Fibroblast of villous mesenchyme (primary cell): ENCODE measurements at regions not wholly inside any gene's neighbourhood (a gene's known extent, or its start where the extent isn't known, plus 50 kb on each side); places are given as distances from the start of the nearest gene placed in this dataset.
"Not testable (repeated sequence)": the region's sequence is repeated elsewhere in the genome, so short reads cannot be mapped to it uniquely, and the experiment has no call there.

ENCODE experiments used
- DNase-seq: peaks from one replicate; pipeline ENCODE4 v3.0.0-alpha.2; 2010; ENCODE audit warnings: low read depth
- H3K4me3 ChIP-seq: 2 replicates; pipeline ENCODE4 v1.5.1; 2011; ENCODE audit warnings: low read depth, mild to moderate bottlenecking, low read length
- TF ChIP-seq, protein P1 (sequence below): IDR thresholded peaks from 2 replicates; pipeline ENCODE4 v1.5.1; 2012; ENCODE audit warnings: low read depth, mild to moderate bottlenecking, low read length; ENCODE audit not compliant: insufficient read depth

DNA sequence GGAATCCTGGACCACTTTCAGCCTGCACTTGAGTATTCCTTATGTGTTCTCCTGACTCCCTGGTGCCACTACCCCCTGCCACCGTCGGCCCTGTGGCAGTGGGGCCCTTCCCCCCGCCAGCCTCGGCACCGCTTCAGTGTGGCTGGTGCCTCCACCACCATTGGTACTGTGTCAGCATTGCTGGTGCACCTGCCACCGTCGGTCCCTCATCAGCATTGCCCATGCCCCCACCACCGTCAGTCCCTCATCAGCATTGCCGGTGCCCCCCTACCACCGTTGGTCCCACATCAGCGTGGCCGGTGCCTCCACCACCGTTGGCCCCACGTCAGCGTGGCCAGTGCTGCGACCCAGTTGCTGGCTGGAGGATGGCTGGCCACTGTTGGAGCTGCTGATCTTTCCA, 228.5 kb downstream of the TM9SF2 start:
- DNase-seq = no peak
- TF ChIP-seq, protein P1, sequence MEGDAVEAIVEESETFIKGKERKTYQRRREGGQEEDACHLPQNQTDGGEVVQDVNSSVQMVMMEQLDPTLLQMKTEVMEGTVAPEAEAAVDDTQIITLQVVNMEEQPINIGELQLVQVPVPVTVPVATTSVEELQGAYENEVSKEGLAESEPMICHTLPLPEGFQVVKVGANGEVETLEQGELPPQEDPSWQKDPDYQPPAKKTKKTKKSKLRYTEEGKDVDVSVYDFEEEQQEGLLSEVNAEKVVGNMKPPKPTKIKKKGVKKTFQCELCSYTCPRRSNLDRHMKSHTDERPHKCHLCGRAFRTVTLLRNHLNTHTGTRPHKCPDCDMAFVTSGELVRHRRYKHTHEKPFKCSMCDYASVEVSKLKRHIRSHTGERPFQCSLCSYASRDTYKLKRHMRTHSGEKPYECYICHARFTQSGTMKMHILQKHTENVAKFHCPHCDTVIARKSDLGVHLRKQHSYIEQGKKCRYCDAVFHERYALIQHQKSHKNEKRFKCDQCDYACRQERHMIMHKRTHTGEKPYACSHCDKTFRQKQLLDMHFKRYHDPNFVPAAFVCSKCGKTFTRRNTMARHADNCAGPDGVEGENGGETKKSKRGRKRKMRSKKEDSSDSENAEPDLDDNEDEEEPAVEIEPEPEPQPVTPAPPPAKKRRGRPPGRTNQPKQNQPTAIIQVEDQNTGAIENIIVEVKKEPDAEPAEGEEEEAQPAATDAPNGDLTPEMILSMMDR = no peak
- no peak overlapping the region for H3K4me3 ChIP-seq

- H3K4me3 ChIP-seq, DNase-seq: not testable (repeated sequence)
Observed at GRCh38 chr13:99727651-99728050, 226.4 kb downstream of the TM9SF2 start.

- no peak overlapping the region for H3K4me3 ChIP-seq
- no peak for DNase-seq
- TF ChIP-seq, protein P1 = no peak
Observed at GRCh38 chr13:99726282-99726894, 225.1 kb downstream of the TM9SF2 start.

DNA sequence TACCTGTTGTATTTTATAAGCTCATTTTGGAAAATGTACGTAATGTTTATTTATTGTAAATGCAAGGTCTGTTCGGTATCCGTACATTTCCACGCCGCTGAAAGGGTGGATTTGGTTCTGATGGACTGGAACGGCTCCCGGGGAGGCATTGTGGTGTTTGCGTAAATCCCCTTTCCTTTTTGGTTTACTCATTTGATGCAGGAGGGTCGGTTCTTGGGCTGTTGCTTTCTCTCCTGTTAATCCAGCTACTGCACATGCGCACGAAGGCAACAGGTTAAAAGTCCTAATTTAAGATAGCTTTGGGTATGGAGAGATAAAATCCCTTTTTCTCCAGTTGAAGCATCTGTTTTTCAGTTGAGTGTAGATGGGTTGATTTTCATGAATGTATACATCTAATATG, 224.4 kb downstream of the TM9SF2 start:
- TF ChIP-seq, protein P1 = no peak
- DNase-seq = no peak
- no peak overlapping the region for H3K4me3 ChIP-seq

DNA sequence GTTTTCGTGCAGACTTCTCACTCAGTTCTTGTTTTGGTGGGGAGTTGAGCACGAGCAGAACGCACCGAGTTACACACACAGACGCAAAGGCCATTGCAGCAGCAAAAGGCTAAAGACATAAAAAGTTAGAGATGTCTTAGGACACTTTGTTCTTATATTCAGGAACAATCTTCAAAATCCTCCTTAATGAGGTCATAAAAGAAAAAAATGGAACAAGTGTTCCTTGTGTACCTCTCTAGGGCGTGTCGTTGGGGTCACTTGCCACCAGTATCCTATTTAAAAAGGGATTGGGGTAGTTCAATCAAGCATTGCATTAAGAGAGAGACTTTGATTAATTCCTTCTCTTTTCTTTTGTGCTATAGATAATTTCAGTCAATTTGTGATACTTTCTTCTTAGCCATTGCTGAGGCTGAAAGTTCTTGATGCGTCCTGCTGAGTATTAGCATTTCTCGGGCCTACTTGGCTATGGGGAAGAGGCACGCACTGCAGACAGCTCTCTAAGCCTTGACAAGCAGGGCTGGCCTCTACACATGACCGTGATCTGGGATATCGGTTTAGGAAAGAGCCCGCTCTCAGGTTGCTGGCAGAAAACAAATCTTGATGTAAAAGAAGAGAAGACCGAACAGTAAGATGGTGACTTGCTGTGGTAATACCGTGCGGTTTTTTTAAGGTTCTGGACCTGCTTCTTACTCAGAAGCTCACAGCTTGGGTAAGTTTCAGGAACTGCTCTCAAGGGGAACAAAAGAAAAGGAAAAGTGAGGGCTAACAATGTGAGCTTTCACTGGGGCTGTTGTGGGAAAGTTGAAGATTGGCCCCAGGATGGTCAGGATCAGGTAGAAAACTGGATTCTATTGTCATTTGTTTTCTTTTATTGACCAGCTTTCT, 223.6 kb downstream of the TM9SF2 start:
- TF ChIP-seq, protein P1 = no peak
- no peak for DNase-seq
- H3K4me3 ChIP-seq = no peak overlapping the region

DNA sequence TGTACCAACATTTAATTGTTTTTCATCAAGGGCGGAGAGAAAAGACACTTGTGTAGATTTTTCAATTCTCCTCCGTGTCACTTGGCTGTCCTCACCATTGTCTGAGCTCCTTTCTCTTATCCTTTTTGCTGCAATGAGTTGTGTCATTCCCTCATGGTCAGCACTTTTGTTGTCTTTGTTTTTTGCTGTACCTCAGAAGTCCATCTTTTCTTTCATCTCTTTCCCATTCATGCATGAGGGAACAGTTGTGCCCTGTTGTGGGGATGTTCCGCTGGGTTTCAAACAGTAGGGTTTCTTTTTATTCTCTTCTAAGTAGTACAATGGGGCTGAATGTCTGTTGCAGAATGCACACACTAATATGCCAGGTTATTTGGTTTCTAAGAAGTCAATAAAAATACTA, 222.6 kb downstream of the TM9SF2 start:
- DNase-seq = no peak
- H3K4me3 ChIP-seq = no peak overlapping the region
- TF ChIP-seq, protein P1 = no peak

DNA sequence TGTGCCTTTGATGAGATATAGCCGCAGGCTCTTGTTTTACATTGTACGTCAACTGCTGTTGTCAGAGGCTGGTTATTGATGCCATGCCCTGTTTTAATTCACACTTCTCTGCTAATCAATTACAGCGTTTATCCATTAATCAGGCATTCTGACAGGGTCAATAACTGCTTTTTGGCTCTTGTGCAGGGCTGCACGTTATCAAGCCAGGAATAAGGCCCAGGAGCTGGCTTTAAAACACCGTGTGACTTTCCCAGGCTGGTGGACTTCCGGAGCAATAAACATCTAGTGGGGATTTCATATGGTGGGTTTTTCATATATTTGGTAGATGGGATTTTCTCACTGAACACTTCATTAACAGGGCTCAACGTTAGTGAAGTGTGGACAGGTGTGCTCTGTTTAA, 221.7 kb downstream of the TM9SF2 start:
- TF ChIP-seq, protein P1 = no peak
- no peak overlapping the region for H3K4me3 ChIP-seq
- DNase-seq = no peak
